Thoracic aorta (tissue), 2 donors: ENCODE measurements at regions not wholly inside any gene's neighbourhood (a gene's known extent, or its start where the extent isn't known, plus 50 kb on each side); places are given as distances from the start of the nearest gene placed in this dataset.
"Not testable (repeated sequence)": the region's sequence is repeated elsewhere in the genome, so short reads cannot be mapped to it uniquely, and the experiment has no call there.

Experiments used
- ATAC-seq: fragments of 150-250 bp; one replicate; pipeline ENCODE4 v1.8.0; 2017; ENCODE audit warnings: low read depth; ENCODE audit not compliant: insufficient number of reproducible peaks, low FRiP score
- DNase-seq: peaks from one replicate; pipeline ENCODE4 v3.0.0-alpha.2; 2020; ENCODE audit warnings: low spot score
- H3K27ac ChIP-seq, 2 donors: fragments of 200-600 bp; sonication (generic); 1 replicate in 1 of 2; 2 replicates in 1 of 2; pipeline ENCODE4 v1.5.1; 2016; ENCODE audit warnings: mild to moderate bottlenecking in 2 of 2, moderate library complexity in 2 of 2
- H3K27me3 ChIP-seq: fragments of 200-600 bp; sonication (generic); replicated peaks from 2 replicates; pipeline ENCODE4 v1.6.0; 2016; ENCODE audit warnings: mild to moderate bottlenecking; ENCODE audit not compliant: insufficient read depth
- H3K36me3 ChIP-seq: fragments of 200-600 bp; sonication (generic); one replicate; pipeline ENCODE4 v1.5.1; 2016
- H3K4me1 ChIP-seq, 2 donors: fragments of 200-600 bp; sonication (generic); 1 replicate in 1 of 2; 2 replicates in 1 of 2; pipeline versions ENCODE4 v1.5.1 to v1.6.0; 2016; ENCODE audit warnings: low read depth in 2 of 2, mild to moderate bottlenecking in 1 of 2; ENCODE audit not compliant: control insufficient read depth in 1 of 2
- H3K4me3 ChIP-seq: fragments of 200-600 bp; sonication (generic); 2 replicates; pipeline ENCODE4 v1.5.1; 2016; ENCODE audit warnings: mild to moderate bottlenecking
- H3K9me3 ChIP-seq: fragments of 200-600 bp; sonication (generic); 2 replicates; pipeline ENCODE4 v1.5.1; 2016
- CTCF ChIP-seq: fragments of 200-600 bp; sonication (generic); IDR thresholded peaks from one replicate; pipeline ENCODE4 v1.5.1; 2019; ENCODE audit warnings: antibody characterized with exemption

GRCh38 chr4:60663769-60664168, 536.4 kb upstream of the ADGRL3 start:
- no peak for TF ChIP-seq CTCF
- ATAC-seq (no peak), DNase-seq (no peak)
- no peaks in the 10 kb centered on the region for H3K4me1 ChIP-seq
- H3K27ac ChIP-seq: no peak overlapping the region
- H3K9me3 ChIP-seq: no peaks in the 10 kb centered on the region
- no peak overlapping the region for H3K4me3 ChIP-seq
- no peaks in the 10 kb centered on the region for H3K27me3 ChIP-seq
- H3K36me3 ChIP-seq: no peaks in the 10 kb centered on the region

- ATAC-seq: no peak
- TF ChIP-seq CTCF: no peak
- Histone ChIP-seq H3K27me3 (no peaks in the 10 kb centered on the region), H3K4me1 (peaks cover 17 to 27% of the 10 kb centered on the region in 2 donors), H3K9me3 (no peaks in the 10 kb centered on the region), H3K27ac (peak overlapping the region; percentile 78), H3K36me3 (no peaks in the 10 kb centered on the region), H3K4me3 (peak overlapping the region; percentile 37)
- no peak for DNase-seq
Measured at GRCh38 chr4:60682901-60683300, 517.2 kb upstream of the ADGRL3 start.

- peak overlapping the region; percentile 37 for H3K4me3 ChIP-seq
- no peak for DNase-seq
- TF ChIP-seq CTCF: no peak
- no peaks in the 10 kb centered on the region for H3K36me3 ChIP-seq
- no peak for ATAC-seq
- peaks cover 17 to 29% of the 10 kb centered on the region in 2 donors for H3K4me1 ChIP-seq
- H3K27ac ChIP-seq: peak overlapping the region; percentile 78
- no peaks in the 10 kb centered on the region for H3K9me3 ChIP-seq
- no peaks in the 10 kb centered on the region for H3K27me3 ChIP-seq
Measured at GRCh38 chr4:60683357-60683756, 516.8 kb upstream of the ADGRL3 start.

- Histone ChIP-seq H3K4me1 (peaks cover 19 to 31% of the 10 kb centered on the region in 2 donors), H3K9me3 (no peaks in the 10 kb centered on the region), H3K36me3 (no peaks in the 10 kb centered on the region), H3K27me3 (no peaks in the 10 kb centered on the region), H3K27ac (peak overlapping the region; percentile 4 to 78), H3K4me3 (peak overlapping the region; percentile 34)
- DNase-seq: peak; percentile 6
- no peak for TF ChIP-seq CTCF
- peak; percentile 99 for ATAC-seq
Measured at GRCh38 chr4:60683973-60684372, 516.2 kb upstream of the ADGRL3 start.

- not testable (repeated sequence) for H3K27ac ChIP-seq, ATAC-seq, H3K9me3 ChIP-seq, H3K4me1 ChIP-seq, H3K36me3 ChIP-seq, H3K27me3 ChIP-seq, H3K4me3 ChIP-seq, DNase-seq
Measured at GRCh38 chr4:60696062-60696461, 504.1 kb upstream of the ADGRL3 start.

- Histone ChIP-seq H3K27me3 (no peaks in the 10 kb centered on the region), H3K4me3 (no peak overlapping the region), H3K9me3 (no peaks in the 10 kb centered on the region), H3K36me3 (no peaks in the 10 kb centered on the region), H3K27ac (no peak overlapping the region), H3K4me1 (peaks cover 0 to 13% of the 10 kb centered on the region in 2 donors)
- TF ChIP-seq CTCF: no peak
- DNase-seq (no peak), ATAC-seq (no peak)
Measured at GRCh38 chr4:60709061-60709460, 491.1 kb upstream of the ADGRL3 start.
